ENCODE measurements at regions not wholly inside any gene's neighbourhood (a gene's known extent, or its start where the extent isn't known, plus 50 kb on each side); places are given as distances from the start of the nearest gene placed in this dataset.

DNA sequence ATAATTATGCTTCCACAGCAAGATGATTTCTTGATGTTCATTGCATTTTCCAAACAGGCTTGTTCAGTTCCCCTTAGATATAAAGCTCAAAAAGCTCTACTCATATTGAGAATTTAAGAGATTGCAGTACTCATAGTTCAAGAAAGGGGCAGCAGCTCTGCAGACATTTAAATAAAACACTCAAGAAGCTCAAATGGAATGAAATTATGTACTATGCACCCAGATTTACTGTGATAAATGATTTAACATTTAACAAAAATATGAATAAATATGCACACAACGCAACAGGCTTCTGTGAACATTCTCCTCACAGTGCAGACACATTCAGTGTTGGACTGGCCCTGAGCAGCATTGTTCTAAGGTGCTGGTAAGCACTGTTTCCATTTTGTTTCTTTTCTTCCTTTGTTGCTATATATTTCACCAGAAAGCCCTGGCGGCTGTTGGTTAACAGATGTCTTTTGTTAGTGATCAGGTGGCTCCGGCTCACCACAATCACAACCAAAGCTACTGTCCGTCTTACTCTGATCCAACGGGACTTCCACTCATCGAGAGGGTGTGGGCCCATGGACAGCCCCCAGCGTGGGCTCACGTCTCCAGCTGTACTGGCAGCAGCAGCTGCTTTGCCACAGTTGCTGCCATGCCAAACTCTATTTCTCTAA is 1440.3 kb downstream of the NCAM2 start:
- DNase-seq, result no peak

DNA sequence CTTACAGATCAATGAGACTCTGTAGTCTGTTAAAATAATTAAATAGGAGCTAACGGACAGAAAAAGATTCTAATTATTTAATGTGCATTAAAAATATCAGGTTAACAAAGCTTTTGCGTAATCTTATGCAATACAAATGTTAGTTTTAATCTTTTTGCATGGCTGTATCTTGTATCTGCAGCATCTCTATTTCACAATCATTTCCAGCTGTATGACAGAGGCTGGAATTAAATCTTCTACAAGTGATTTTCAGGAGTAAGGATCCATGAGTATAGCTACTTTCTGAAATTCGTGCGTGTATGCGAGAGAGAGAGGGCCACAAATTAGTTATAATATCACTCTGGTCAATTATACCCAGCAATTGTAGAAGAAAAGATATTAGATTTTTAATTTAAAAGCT is 1446.8 kb downstream of the NCAM2 start:
- DNase-seq, result no peak

DNA sequence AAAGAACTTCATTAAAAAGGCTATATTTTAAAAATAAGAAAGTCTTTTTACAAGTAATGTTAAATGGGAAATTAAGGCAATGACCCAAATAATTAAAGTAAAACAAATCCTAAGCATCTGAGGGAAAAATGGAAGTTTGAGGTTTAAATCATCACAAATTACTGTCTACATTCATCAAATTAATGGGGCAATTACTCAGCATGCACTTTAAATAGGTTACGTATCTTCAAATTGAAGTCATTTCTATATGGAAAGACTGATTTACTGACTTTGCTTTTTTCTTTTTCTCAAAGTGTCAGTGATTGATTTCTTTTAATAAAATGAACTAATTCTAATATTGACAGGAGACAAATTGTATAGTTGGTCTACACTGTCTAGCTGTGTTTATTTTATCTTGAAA is 1452.3 kb downstream of the NCAM2 start:
- DNase-seq, result no peak

DNA sequence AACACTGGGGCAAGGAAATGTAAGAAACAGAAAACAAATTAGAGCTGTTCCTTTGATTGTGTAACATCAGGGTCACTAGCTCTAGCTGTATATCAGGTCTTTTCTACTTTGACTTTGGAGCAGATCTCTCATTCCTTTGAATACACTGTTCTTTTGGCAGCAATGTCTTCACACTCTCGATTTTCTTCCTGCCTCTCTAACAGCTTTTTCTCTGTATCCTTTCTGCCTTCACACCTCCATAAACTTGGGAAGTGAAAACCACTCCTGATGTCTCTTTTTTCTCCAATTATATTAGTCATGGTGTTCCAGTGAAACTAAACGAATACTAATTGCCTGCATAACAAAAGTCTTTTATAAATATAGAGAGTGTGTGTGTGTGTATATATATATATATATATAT is 1458.0 kb downstream of the NCAM2 start:
- no peak for DNase-seq

DNA sequence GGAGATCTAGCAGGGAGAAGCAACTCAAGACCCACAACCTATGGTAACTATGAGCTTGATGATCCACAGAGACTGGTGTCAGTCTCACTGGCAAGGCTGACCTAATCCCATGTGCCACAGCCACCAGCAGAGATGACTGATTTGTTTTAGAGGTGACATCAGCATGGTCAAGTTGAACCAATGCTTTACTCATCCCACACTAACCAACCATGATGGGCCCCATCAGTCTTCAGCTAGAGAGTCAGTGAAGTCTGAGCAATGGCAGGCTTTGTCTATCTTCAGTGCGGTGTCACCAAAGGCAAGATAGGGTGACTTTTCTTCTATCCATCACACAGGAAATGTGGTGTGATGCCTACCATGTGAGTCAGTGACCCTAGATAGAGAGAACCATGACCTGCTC is 1470.7 kb downstream of the NCAM2 start:
- no peak for DNase-seq

DNA sequence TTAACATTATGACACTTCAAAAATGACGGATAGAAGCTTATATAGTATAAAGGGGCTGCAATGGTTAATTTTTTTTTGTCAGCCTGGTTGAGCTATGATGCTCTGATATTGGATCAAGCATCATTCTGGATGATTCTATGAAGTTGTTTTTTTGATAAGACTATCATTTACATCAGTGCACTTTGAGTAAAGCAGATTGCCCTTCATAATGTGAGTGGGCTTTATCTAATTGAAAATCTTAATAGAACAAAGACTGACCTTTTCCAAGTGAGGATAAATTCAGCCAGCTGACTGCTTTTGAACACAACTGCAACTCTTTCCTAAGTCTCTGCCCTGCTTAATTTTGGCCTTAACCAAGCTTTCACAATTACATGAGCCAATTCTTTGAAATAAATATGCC is 1476.2 kb downstream of the NCAM2 start:
- DNase-seq, result no peak

DNA sequence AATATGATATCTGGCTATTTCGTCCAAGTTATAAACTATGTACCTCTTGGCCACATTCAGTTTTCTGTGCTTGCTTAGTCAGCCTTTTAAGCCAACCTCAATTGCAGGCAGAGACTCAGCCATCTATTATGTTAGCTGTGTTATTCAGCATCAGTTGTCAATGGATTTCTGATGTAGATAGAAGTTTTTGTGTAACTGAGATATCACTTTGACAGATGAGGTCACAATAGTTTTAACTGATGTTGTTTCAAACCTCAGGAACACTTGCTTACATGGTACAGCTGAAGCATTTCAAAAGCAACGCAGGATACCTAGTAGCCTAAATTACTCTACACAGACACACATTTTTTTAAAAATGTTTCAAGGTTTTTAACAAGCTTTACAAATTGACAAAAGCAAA is 1478.0 kb downstream of the NCAM2 start:
- no peak for DNase-seq

DNA sequence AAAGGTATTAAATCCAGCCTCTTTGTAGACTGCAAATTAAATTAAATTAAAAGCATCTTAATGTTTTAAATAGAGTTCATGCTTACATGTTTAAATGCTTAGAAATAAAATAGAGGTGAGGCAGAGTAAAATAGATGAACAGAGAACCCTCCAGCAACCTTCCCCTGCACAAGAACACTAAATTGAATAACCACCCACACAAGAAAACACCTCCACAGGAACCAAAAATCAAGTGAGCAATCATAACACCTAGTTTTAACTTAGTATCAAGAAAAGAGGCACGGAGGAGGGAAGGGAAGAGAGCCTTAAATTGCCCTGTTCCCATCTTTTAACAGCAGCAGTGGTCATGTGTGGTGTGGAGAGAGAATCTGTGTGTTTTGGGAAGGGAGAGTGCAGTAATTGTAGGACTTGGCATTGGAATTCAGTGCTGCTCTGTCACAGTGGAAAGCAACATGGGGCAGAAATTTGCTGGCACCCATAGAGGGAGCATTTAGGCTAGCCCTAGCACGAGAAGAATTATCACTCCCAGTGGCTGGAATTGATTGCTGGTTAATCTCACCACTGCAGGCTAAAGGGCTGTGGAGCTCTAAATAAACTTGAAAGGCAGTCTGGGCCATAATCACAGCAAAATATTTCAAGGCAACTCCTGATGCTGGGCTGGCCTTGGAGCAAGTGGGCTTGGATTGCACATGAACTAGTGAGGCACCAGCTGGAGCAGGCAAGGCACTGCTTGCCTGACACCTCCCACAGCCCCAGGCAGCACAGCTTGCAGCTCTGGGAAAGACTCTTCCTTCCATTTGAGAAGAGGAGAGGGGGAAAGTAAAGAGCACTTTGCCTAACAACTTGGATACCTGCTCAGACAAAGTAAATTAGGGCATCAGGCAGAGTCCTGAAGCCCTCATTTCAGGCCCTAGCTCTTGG is 1478.8 kb downstream of the NCAM2 start:
- no peak for DNase-seq

DNA sequence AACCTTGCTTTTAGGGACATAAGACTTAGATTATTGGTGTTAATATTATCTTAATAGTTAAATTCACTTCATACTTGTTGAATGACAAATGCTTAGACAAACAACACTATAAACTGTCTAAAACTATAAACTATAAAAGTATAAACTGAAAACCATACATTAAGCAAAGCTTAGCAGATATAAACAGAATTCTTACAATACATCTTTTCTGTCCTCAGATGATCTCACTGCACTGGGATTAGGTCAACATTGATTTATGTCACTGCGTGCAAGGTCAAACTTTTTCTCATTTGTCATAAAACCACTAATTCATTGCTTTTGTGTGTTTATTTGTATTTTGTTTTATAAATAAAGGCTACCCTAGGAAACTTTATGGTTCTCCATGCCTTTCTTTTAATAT is 1491.8 kb downstream of the NCAM2 start:
- no peak for DNase-seq

DNA sequence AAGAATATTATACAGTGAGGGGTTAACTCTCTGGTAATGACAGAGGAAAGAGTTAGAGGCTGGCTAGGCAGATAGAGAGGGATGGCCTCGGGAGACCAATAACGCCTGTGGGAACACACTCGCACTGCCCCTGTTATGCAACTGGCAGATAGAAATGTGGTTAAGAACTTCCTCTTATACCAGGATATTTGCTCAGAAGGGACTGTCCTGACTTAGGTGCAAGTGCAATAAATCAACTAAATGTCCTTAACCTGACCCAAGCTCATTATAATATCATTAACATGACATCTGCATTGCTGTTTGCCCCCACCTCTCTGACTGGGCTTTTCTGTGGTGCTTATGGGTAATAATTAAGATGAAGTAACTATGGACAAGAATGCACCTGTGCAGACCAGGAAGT is 1518.0 kb downstream of the NCAM2 start:
- peak; percentile 0 for DNase-seq

DNA sequence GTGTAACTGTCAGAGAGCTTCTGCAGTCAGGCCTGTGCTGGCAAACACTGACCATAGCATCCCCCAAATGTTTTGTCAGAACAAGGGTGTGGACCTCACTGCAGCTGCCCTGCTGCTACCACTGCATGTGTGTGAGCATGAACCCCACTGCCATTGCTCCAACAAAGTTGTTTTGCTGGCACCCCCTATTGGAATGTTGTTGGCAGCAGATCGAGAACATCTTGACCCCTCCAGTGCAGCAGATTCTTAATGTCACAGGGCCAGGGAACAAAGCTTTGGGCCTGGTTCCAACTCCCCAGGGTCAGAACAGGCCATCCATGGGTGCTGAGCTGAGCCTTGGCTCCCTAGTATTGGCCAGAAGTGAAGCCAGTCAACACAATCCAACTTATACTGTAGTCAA is 1537.4 kb downstream of the NCAM2 start:
- DNase-seq, result no peak

DNA sequence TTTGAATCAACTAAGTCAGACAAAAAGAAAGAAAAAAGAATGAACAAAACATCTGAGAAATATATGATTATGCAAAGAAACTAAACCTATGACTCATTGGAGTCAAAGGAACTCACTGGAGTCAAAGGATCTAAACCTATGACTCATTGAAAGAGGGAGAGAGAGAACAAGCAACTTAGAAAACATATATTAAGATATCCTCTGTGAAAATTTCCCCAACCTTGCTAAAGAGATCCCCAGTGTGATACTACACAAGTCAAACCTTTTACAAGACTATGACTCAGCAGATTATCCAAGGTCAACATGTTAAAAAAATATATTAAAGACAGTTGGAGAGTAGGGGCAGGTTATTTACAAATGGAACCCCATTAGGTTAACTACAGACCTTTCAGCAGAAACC is 1538.3 kb downstream of the NCAM2 start:
- no peak for DNase-seq

DNA sequence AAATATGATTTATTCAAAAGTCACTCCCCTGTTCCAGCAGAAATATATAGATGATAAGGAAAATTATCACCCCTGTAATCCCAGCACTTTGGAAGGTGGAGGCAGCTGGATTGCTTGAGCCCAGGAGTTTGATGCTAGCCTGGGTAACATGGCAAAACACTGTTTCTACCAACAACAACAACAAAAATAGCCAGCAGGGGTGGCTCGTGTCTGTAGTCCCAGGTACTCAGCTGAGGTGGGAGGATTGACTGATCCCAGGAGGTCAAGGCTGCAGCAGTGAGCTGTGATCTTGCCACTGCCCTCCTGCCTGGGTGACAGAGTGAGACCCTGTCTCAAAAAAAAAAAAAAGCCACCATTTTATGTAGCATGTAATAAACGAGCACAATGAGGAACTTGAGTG is 1546.5 kb downstream of the NCAM2 start:
- DNase-seq, result no peak

DNA sequence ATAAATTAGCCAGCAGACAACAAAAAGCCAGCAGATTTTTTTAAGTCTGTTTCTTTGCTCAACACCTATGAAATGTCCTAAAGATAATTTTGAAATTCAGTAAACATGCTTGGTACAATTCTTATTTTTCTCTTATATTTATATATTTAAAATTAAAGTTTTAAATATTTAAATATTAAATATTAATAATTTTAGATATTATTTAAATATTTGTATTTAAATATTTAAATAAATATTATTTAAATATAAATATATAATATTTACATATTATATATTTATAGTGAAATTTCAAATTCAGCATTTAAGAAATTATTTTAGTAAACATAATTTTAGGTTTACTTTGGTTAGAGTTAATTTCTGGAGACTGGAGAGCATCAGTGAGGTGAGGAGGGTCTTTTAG is 1554.2 kb downstream of the NCAM2 start:
- DNase-seq, result no peak

DNA sequence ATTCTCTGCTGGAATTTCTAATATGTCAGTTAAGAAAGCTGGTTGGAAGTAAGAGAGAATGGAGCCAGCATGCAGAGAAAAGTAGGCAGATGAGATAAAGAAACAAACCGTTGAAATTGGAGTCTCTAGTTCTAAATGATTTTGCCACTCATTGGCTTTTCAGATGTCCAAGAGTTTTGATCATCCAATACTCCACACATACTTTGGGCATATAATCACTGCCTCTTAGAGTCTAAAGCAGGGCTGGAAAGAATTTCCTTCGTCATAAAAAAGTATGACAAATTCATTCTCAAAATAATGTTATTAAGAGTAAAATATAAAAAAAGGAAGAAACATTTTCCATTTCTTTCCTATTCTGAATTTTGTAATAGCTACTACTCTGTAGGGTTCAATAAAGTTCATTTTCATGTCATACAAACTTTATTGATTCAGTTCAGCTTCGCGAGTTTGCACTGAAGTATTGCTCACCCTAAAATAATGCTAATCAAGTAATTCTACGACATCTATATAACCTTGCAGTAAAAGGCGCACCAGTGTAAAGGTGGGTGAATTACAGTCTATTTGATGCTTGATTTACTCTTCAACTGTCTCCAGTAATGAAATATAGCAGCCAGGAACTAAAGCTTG is 1556.6 kb downstream of the NCAM2 start:
- DNase-seq, result no peak

DNA sequence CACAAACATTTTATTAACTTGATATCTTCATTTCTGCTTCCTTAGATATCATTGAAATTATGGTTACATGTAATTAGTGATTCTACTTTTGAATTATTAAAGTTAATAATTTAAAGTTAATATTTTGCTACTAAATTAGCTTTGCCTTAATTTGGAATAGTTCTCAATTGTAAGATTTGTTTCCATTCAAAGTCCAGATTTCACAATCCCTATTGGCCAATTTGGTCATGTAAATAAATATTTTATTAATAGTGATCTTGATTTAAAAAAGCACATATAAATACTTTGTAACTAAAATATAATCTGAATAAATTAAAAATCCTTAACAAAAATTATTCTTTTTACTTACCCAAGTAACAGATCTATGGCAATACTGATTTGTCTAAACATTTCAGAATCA is 1558.6 kb downstream of the NCAM2 start:
- DNase-seq, result no peak

DNA sequence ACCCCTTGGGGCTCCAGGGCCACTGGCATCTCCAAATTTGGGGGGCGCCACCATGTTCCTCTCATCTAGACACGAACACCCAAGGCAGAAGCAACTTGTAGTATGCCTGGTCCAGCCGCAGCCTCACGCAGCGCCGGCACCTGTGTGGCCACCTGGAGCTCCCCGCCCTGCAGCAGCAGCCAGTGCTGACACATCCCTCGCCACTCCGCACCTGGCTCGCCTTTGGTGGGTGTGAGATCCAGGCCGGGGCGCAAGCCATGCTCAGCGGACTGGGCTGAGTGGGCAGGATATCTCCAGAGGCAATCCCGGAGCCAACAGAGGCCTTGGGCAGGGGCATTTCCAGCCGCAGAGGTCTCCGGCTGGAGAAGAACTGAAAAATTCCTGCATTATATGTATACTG is 1563.7 kb downstream of the NCAM2 start:
- DNase-seq, result no peak

DNA sequence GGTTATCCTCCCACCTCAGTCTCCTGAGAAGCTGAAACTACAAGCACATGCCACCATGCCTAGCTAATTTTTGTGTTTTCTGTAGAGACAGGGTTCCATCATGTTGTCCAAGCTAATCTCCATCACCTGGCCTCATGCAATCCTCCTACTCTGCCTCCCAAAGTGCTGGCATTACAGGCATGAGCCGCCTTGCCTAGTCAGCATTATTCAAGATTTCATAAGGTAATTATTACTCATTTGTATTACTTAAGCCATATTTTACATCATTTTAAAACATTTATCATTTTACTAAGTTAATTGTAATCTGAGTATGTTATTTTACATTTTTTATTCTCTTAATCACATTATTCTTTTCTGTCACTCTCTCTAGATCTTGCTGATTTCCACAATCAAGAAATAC is 1575.6 kb downstream of the NCAM2 start:
- no peak for DNase-seq

DNA sequence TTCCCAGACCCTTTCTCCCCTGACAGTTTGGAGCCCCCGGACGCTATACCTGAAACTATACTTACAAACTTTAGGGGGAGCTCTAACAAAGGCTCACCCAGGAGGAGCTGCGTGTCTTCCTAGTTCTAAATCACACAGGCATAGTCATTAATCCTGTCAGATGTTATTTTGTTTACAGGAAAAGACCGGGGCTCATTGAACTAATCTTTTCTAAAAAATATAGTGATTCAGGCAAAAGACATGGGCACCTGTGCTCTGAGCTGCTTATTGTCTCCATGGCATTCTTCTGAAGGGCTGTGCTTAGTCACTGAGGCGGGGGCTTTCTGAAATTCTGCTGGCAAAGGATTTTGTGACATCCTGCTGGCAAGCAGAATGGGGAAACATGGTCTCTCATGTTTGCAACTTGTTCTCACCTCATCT is 1577.0 kb downstream of the NCAM2 start:
- DNase-seq, result no peak

DNA sequence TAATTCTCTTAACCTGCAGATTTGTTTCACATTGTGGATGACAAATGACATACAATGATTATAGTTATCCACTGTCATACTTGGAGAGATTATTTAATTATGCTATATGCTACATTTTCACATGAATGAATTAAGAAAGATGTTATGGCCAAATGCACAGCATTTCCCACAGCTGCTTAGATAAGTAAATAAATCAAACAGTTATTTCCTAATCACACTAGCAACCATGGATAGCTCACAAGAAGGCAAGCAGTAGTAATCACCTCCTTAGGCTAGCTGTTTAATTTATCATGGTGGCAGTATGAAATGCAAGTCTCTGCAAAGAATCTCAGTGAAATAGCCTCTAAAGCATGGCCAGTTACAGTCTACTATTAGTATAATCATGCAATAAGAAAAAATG is 1581.5 kb downstream of the NCAM2 start:
- DNase-seq, result no peak

DNA sequence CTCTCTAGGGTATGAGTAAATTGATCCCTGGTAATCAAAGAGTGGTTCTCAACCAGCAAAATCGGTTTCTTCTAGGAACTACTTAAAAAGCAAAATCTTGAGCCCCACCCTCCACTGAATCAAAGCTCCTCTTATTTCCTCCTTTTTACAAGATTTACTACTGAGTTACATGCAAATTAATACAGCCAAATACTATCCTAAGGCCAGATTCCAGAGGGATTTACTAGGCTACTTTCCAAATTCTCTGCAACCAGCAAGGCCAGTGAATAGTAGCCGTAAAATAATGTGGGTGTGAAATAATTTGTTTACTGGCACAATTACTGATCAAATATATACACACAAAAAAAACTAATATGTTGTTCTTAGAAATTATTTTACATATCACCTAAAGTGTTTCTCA is 1583.8 kb downstream of the NCAM2 start:
- no peak for DNase-seq

DNA sequence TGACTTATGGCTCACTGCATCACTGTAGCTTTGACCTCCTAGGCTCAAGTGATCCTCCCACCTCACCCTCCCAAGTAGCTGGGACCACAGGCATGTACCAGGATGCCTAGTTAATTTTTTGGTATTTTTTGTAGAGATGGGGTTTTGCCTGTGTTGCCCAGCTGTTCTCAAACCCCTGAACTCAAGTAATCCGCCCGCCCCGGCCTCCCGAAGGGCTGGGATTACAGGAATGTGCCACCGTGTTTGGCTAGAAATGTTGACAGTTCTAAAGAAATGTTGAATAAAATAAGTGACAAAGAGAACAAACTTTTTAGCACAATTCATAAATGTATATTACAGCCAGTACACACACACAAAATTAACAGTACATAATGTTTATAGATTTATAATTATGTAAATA is 1586.1 kb downstream of the NCAM2 start:
- DNase-seq, result no peak

DNA sequence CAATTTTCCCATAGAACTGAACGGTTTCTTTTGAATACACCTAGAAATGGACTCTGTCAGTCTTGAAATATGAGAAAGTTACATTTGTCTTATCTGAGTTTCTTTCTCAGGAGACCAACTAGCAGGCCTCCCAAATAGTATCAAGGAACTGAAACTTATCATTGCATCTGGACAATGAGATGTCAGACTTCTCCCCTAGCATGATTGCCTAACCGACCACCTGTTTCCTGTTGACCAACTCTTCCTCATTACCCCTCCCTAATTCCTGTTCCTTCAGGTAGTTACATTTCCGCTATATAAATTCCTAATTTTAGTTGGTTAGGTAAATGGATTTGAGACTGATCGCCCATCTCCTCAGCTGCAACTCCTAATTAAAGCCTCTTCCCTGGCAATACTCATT is 1587.3 kb downstream of the NCAM2 start:
- DNase-seq, result no peak

DNA sequence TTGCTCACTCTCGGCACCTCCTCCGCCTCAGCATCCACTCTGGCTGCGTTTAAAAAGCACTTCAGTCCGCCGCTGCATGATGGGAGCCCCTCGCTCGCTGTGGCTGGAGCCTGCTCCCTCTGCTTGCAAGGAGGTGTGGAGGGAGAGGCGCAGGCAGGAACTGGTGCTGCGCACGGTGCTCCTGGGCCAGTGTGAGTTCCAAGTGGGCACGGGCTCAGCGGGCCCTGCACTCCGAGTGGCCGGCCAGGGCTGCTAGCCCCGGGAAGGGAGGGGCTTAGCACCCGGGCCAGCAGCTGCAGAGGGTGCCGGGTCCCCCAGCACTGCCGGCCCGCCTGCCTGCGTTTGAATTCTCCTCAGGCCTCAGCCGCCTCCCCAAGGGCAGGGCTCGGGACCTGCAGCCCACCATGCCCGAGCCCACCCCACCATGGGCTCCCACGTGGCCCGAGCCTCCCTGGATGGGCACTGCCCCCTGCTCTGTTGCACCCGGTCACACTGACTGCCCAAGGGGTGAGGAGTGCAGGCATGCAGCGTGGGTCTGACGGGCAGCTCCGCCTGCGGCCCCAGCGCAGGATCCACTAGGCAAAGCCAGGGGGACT is 1599.5 kb downstream of the NCAM2 start:
- DNase-seq, result no peak

All from CD4-positive, alpha-beta T cell treated with Interleukin-21 for 1 hour (primary cell).